Endothelial cell of umbilical vein (primary cell): ENCODE measurements at regions not wholly inside any gene's neighbourhood (a gene's known extent, or its start where the extent isn't known, plus 50 kb on each side); places are given as distances from the start of the nearest gene placed in this dataset.

ENCODE experiments used
- EZH2 ChIP-seq: IDR thresholded peaks from 2 replicates; pipeline ENCODE4 v1.6.1; 2012; ENCODE audit warnings: borderline replicate concordance, low read depth, mild to moderate bottlenecking, moderate library complexity, low read length, inconsistent platforms; ENCODE audit not compliant: severe bottlenecking
- MAX ChIP-seq: IDR thresholded peaks from 2 replicates; pipeline ENCODE4 v1.6.1; 2011; ENCODE audit not compliant: insufficient read depth, insufficient read length
- MYC ChIP-seq: IDR thresholded peaks from one replicate; pipeline ENCODE4 v1.6.1; 2011; ENCODE audit warnings: mild to moderate bottlenecking, low read depth, low read length
- POLR2A ChIP-seq: IDR thresholded peaks from 2 replicates; pipeline ENCODE4 v1.6.1; 2012; ENCODE audit warnings: low read depth, mild to moderate bottlenecking, control low read depth, low read length
- TF ChIP-seq, protein P1 (sequence below), 2 donors: IDR thresholded peaks; 1 replicate in 1 of 2; 2 replicates in 1 of 2; pipeline ENCODE4 v1.5.1; 2011; ENCODE audit warnings: low read length in 2 of 2, mild to moderate bottlenecking in 2 of 2, moderate library complexity in 2 of 2, control low read depth in 1 of 2, inconsistent platforms in 1 of 2, low read depth in 1 of 2; ENCODE audit not compliant: insufficient read depth in 1 of 2; ENCODE audit errors: extremely low read depth in 1 of 2

- TF ChIP-seq EZH2, result no peak
- TF ChIP-seq, protein P1, sequence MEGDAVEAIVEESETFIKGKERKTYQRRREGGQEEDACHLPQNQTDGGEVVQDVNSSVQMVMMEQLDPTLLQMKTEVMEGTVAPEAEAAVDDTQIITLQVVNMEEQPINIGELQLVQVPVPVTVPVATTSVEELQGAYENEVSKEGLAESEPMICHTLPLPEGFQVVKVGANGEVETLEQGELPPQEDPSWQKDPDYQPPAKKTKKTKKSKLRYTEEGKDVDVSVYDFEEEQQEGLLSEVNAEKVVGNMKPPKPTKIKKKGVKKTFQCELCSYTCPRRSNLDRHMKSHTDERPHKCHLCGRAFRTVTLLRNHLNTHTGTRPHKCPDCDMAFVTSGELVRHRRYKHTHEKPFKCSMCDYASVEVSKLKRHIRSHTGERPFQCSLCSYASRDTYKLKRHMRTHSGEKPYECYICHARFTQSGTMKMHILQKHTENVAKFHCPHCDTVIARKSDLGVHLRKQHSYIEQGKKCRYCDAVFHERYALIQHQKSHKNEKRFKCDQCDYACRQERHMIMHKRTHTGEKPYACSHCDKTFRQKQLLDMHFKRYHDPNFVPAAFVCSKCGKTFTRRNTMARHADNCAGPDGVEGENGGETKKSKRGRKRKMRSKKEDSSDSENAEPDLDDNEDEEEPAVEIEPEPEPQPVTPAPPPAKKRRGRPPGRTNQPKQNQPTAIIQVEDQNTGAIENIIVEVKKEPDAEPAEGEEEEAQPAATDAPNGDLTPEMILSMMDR (IDR thresholded peaks at IDR 0.05; ENCODE audit: extremely low read depth in 1 of 2, insufficient read depth in 1 of 2, low read depth in 1 of 2, low read length in 2 of 2), result no peak
- TF ChIP-seq MAX, result no peak
- no peak for TF ChIP-seq POLR2A
- no peak for TF ChIP-seq MYC
Observed at GRCh38 chr6:145135702-145136101, 599.6 kb downstream of the EPM2A start.
